ENCODE measurements at regions not wholly inside any gene's neighbourhood (a gene's known extent, or its start where the extent isn't known, plus 50 kb on each side); places are given as distances from the start of the nearest gene placed in this dataset.

DNA sequence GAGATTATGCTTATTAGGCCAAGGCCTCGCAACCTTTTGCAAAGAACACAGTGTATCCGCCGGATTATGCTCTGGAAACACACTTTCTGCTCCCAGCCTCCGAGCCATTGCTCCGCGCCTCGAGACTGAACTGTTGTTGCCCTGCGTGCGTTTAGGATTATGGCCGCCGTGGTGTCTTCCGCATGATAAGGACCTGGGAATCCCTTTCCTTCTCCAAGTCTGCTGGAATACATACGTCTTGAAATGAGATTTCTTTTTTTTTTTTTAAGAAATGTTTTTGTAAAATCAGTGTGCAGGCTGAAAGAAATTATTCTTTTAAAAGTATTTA is 89.8 kb upstream of the SOX1 start:
- Histone ChIP-seq H3K4me1 (replicated peaks in 1 of 4; ENCODE audit: control insufficient read depth in 3 of 4, insufficient read depth in 4 of 4, low read length in 3 of 4) (peaks cover 2 to 9% (median 6%) of the 10 kb centered on the region in 4 experiments; a peak in 3 of 7 replicates), H3K36me3 (ENCODE audit: control insufficient read depth in 2 of 4, insufficient read depth in 4 of 4, low read length in 3 of 4) (no peaks in the 10 kb centered on the region)

More for the DNA sequence above, 89.8 kb upstream of the SOX1 start:
- TF ChIP-seq CREB1 (IDR thresholded peaks at IDR 0.05) (no peak), YY1 (IDR thresholded peaks at IDR 0.05; ENCODE audit: low read depth, low read length) (no peak), KDM4A (IDR thresholded peaks at IDR 0.05; ENCODE audit: low read depth, low read length, severe bottlenecking) (no peak), SRF (IDR thresholded peaks at IDR 0.05; ENCODE audit: low read depth, low read length) (no peak)
- TF ChIP-seq, protein P1, sequence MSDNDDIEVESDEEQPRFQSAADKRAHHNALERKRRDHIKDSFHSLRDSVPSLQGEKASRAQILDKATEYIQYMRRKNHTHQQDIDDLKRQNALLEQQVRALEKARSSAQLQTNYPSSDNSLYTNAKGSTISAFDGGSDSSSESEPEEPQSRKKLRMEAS (IDR thresholded peaks at IDR 0.05): no peak
- Histone ChIP-seq H3K23me2 (ENCODE audit: low read depth, low read length) (no peaks in the 10 kb centered on the region), H4K8ac (ENCODE audit: extremely low read depth, insufficient read depth, low read length) (no peak overlapping the region), H3K4me2 (ENCODE audit: insufficient read depth in 1 of 2, low read depth in 2 of 2, low read length in 2 of 2) (no peak overlapping the region), H2AFZ (ENCODE audit: low read length) (no peak overlapping the region), H2BK20ac (ENCODE audit: low read length) (no peak overlapping the region), H4K91ac (replicated peaks; ENCODE audit: insufficient read length, low read length) (no peak overlapping the region), H3K9me3 (ENCODE audit: insufficient read depth in 2 of 2, low read depth in 1 of 2, low read length in 1 of 2) (peaks cover 0 to 4% of the 10 kb centered on the region in 2 experiments; a peak in 2 of 4 replicates), H3K18ac (ENCODE audit: extremely low read depth, low read length) (no peak overlapping the region), H2AK5ac (ENCODE audit: low read depth, low read length) (no peak overlapping the region), H3K4me3 (ENCODE audit: extremely low read depth in 1 of 4, insufficient read depth in 2 of 4, low read depth in 3 of 4, low read length in 4 of 4) (no peak overlapping the region), H3K56ac (replicated peaks; ENCODE audit: insufficient read length, low read depth, low read length) (no peak overlapping the region), H3K27ac (ENCODE audit: low read depth, low read length) (no peak overlapping the region), H3K79me1 (ENCODE audit: low read depth, low read length) (peaks cover 4% of the 10 kb centered on the region), H2BK120ac (replicated peaks; ENCODE audit: low read depth, low read length) (no peak overlapping the region), H4K5ac (ENCODE audit: insufficient read length, low read depth, low read length) (no peak overlapping the region), H3K27me3 (replicated peaks in 1 of 4; ENCODE audit: control insufficient read depth in 3 of 4, extremely low read depth in 1 of 4, insufficient read depth in 3 of 4, low read length in 3 of 4) (no peaks in the 10 kb centered on the region; a peak in 3 of 7 replicates), H3K14ac (ENCODE audit: insufficient read length) (no peak overlapping the region), H2BK15ac (ENCODE audit: low read length) (no peak overlapping the region), H2BK5ac (ENCODE audit: low read depth, low read length) (no peak overlapping the region), H3K9ac (replicated peaks in 1 of 4; ENCODE audit: extremely low read depth in 1 of 4, low read depth in 3 of 4, low read length in 3 of 4) (no peak overlapping the region), H3K23ac (ENCODE audit: insufficient read length) (no peak overlapping the region), H3K79me2 (ENCODE audit: control insufficient read depth in 1 of 2, insufficient read depth in 2 of 2, low read length in 2 of 2) (peaks cover 0 to 4% of the 10 kb centered on the region in 2 experiments; a peak in 2 of 4 replicates), H3K4ac (replicated peaks; ENCODE audit: insufficient read length, low read depth, low read length) (no peak overlapping the region), H4K20me1 (replicated peaks in 1 of 2; ENCODE audit: control insufficient read depth in 1 of 2, insufficient read depth in 2 of 2, low read length in 2 of 2) (peaks cover 0 to 8% of the 10 kb centered on the region in 2 experiments), H2BK12ac (ENCODE audit: low read depth, low read length) (no peak overlapping the region)
- ChIA-PET CTCF (ENCODE audit: partially characterized antibody) (no interaction called here), POLR2A (ENCODE audit: partially characterized antibody) (no interaction called here)
- no peak for FAIRE-seq
- 87% methylated on average over 13 of the region's 13 CpGs; no CpG with 5 or more reads in 1 of the 2 experiments for WGBS, 2 experiments (ENCODE audit: extremely low coverage in 1 of 2, insufficient coverage in 1 of 2, insufficient read length in 1 of 2, insufficient replicate concordance in 2 of 2, low coverage in 1 of 2, low lambda C conversion rate in 2 of 2, missing lambda C conversion rate in 1 of 2)
- no peak for DNase-seq (ENCODE audit: low read depth in 1 of 2, low spot score in 2 of 2)
